Activated CD4-positive, alpha-beta memory T cell treated with anti-CD3 and anti-CD28 coated beads for 36 hours (primary cell): ENCODE measurements at regions not wholly inside any gene's neighbourhood (a gene's known extent, or its start where the extent isn't known, plus 50 kb on each side); places are given as distances from the start of the nearest gene placed in this dataset.

Experiments used
- CTCF ChIA-PET: fragments of 350-600 bp; sonication (Branson Sonifier 250); formaldehyde crosslinking; loops from one replicate; lab custom pipeline; 2021; ENCODE audit warnings: antibody characterized with exemption, inconsistent platforms; lab: Charles Lee
- POLR2A ChIA-PET: fragments of 350-600 bp; sonication (Branson Sonifier 250); formaldehyde crosslinking; loops from one replicate; lab custom pipeline; 2021; ENCODE audit warnings: antibody characterized with exemption; lab: Charles Lee
- DNase-seq: peaks from one replicate; pipeline ENCODE4 v3.0.0-alpha.2; 2020
- H3K27ac Mint-ChIP-seq: one replicate; pipeline ENCODE4 v1.8.0; 2021; ENCODE audit warnings: mixed read lengths
- H3K27me3 Mint-ChIP-seq: one replicate; pipeline ENCODE4 v1.8.0; 2021; ENCODE audit warnings: mixed read lengths
- H3K36me3 Mint-ChIP-seq: one replicate; pipeline ENCODE4 v1.8.0; 2021; ENCODE audit warnings: mixed read lengths
- H3K4me1 Mint-ChIP-seq: one replicate; pipeline ENCODE4 v1.8.0; 2021; ENCODE audit warnings: low read depth, mixed read lengths
- H3K4me3 Mint-ChIP-seq: one replicate; pipeline ENCODE4 v1.8.0; 2021; ENCODE audit warnings: mild to moderate bottlenecking, mixed read lengths
- H3K9me3 Mint-ChIP-seq: one replicate; pipeline ENCODE4 v1.8.0; 2021; ENCODE audit warnings: mixed read lengths
- intact Hi-C: fragments of 100-400 bp; cut with micrococcal nuclease; formaldehyde crosslinking; loops from one replicate; pipeline ENCODE4 v1.15.1; 2023

- H3K27me3 Mint-ChIP-seq, result no peaks in the 10 kb centered on the region
- intact Hi-C loops, result no loop called here
- POLR2A ChIA-PET, result no interaction called here
These were observed 413.8 kb downstream of the FBXO15 start for GRCh38 chr18:73733806-73734314.

GRCh38 chr18:73733376-73733775 lies 414.3 kb downstream of the FBXO15 start:
- Mint-ChIP-seq H3K36me3 (no peaks in the 10 kb centered on the region), H3K27ac (no peak overlapping the region), H3K9me3 (peaks cover 10% of the 10 kb centered on the region), H3K4me3 (no peak overlapping the region), H3K27me3 (no peaks in the 10 kb centered on the region), H3K4me1 (no peaks in the 10 kb centered on the region)
- DNase-seq, result no peak
- intact Hi-C loops, result no loop called here
- ChIA-PET CTCF (no interaction called here), POLR2A (no interaction called here)

More at GRCh38 chr18:73733806-73734314, 413.8 kb downstream of the FBXO15 start:
- Mint-ChIP-seq H3K27ac (no peak overlapping the region), H3K9me3 (peaks cover 10% of the 10 kb centered on the region), H3K4me1 (no peaks in the 10 kb centered on the region), H3K4me3 (no peak overlapping the region), H3K36me3 (no peaks in the 10 kb centered on the region)
- CTCF ChIA-PET, result no interaction called here
- DNase-seq, result no peak

- H3K4me1 Mint-ChIP-seq, result no peaks in the 10 kb centered on the region
- POLR2A ChIA-PET, result no interaction called here
- H3K36me3 Mint-ChIP-seq, result no peaks in the 10 kb centered on the region
- H3K27ac Mint-ChIP-seq, result no peak overlapping the region
- no peak overlapping the region for H3K4me3 Mint-ChIP-seq
- intact Hi-C loops, result no loop called here
- no peak for DNase-seq
- peaks cover 10% of the 10 kb centered on the region for H3K9me3 Mint-ChIP-seq
- H3K27me3 Mint-ChIP-seq, result no peaks in the 10 kb centered on the region
- CTCF ChIA-PET, result no interaction called here
These were observed 419.0 kb downstream of the FBXO15 start for GRCh38 chr18:73728657-73729056.

GRCh38 chr18:73724958-73725357 lies 422.7 kb downstream of the FBXO15 start:
- Mint-ChIP-seq H3K27ac (no peak overlapping the region), H3K4me1 (no peaks in the 10 kb centered on the region), H3K27me3 (no peaks in the 10 kb centered on the region), H3K9me3 (peaks cover 3% of the 10 kb centered on the region), H3K36me3 (no peaks in the 10 kb centered on the region), H3K4me3 (no peak overlapping the region)
- CTCF ChIA-PET, result no interaction called here
- POLR2A ChIA-PET, result no interaction called here
- no peak for DNase-seq
- intact Hi-C loops, result no loop called here

GRCh38 chr18:73719611-73720010 lies 428.0 kb downstream of the FBXO15 start:
- intact Hi-C loops, result no loop called here
- ChIA-PET CTCF (no interaction called here), POLR2A (no interaction called here)
- Mint-ChIP-seq H3K27ac (no peak overlapping the region), H3K4me3 (no peak overlapping the region), H3K27me3 (no peaks in the 10 kb centered on the region), H3K9me3 (peaks cover 6% of the 10 kb centered on the region), H3K4me1 (no peaks in the 10 kb centered on the region), H3K36me3 (no peaks in the 10 kb centered on the region)
- DNase-seq, result no peak

GRCh38 chr18:73717570-73717969 lies 430.1 kb downstream of the FBXO15 start:
- no peaks in the 10 kb centered on the region for H3K36me3 Mint-ChIP-seq
- H3K9me3 Mint-ChIP-seq, result peaks cover 16% of the 10 kb centered on the region
- DNase-seq, result no peak
- POLR2A ChIA-PET, result no interaction called here
- intact Hi-C loops, result no loop called here
- H3K4me3 Mint-ChIP-seq, result no peak overlapping the region
- CTCF ChIA-PET, result no interaction called here
- H3K4me1 Mint-ChIP-seq, result no peaks in the 10 kb centered on the region
- H3K27ac Mint-ChIP-seq, result no peak overlapping the region
- H3K27me3 Mint-ChIP-seq, result no peaks in the 10 kb centered on the region

- Mint-ChIP-seq H3K27ac (no peak overlapping the region), H3K9me3 (peaks cover 14% of the 10 kb centered on the region), H3K36me3 (no peaks in the 10 kb centered on the region), H3K4me1 (no peaks in the 10 kb centered on the region), H3K4me3 (no peak overlapping the region), H3K27me3 (no peaks in the 10 kb centered on the region)
- no peak for DNase-seq
- CTCF ChIA-PET, result no interaction called here
- POLR2A ChIA-PET, result no interaction called here
- intact Hi-C loops, result no loop called here
These were observed 432.4 kb downstream of the FBXO15 start for GRCh38 chr18:73715210-73715670.

GRCh38 chr18:73714466-73714865 lies 433.2 kb downstream of the FBXO15 start:
- peaks cover 14% of the 10 kb centered on the region for H3K9me3 Mint-ChIP-seq
- no peaks in the 10 kb centered on the region for H3K27me3 Mint-ChIP-seq
- no peak for DNase-seq
- H3K36me3 Mint-ChIP-seq, result no peaks in the 10 kb centered on the region
- no peak overlapping the region for H3K27ac Mint-ChIP-seq
- ChIA-PET POLR2A (no interaction called here), CTCF (no interaction called here)
- H3K4me3 Mint-ChIP-seq, result no peak overlapping the region
- intact Hi-C loops, result no loop called here
- H3K4me1 Mint-ChIP-seq, result no peaks in the 10 kb centered on the region

GRCh38 chr18:73711256-73711655 lies 436.4 kb downstream of the FBXO15 start:
- CTCF ChIA-PET, result no interaction called here
- no peak overlapping the region for H3K27ac Mint-ChIP-seq
- intact Hi-C loops, result no loop called here
- DNase-seq, result no peak
- POLR2A ChIA-PET, result no interaction called here
- no peak overlapping the region for H3K4me3 Mint-ChIP-seq
- H3K9me3 Mint-ChIP-seq, result peaks cover 21% of the 10 kb centered on the region
- no peaks in the 10 kb centered on the region for H3K4me1 Mint-ChIP-seq
- H3K27me3 Mint-ChIP-seq, result no peaks in the 10 kb centered on the region
- no peaks in the 10 kb centered on the region for H3K36me3 Mint-ChIP-seq

GRCh38 chr18:73708591-73708990 lies 439.0 kb downstream of the FBXO15 start:
- no peak overlapping the region for H3K4me3 Mint-ChIP-seq
- no peak overlapping the region for H3K27ac Mint-ChIP-seq
- H3K27me3 Mint-ChIP-seq, result no peaks in the 10 kb centered on the region
- POLR2A ChIA-PET, result no interaction called here
- intact Hi-C loops, result no loop called here
- no peaks in the 10 kb centered on the region for H3K4me1 Mint-ChIP-seq
- peaks cover 15% of the 10 kb centered on the region for H3K9me3 Mint-ChIP-seq
- CTCF ChIA-PET, result no interaction called here
- H3K36me3 Mint-ChIP-seq, result no peaks in the 10 kb centered on the region
- no peak for DNase-seq

GRCh38 chr18:73707035-73707434 lies 440.6 kb downstream of the FBXO15 start:
- ChIA-PET POLR2A (no interaction called here), CTCF (no interaction called here)
- no peaks in the 10 kb centered on the region for H3K36me3 Mint-ChIP-seq
- H3K4me1 Mint-ChIP-seq, result no peaks in the 10 kb centered on the region
- intact Hi-C loops, result no loop called here
- peaks cover 11% of the 10 kb centered on the region for H3K9me3 Mint-ChIP-seq
- no peaks in the 10 kb centered on the region for H3K27me3 Mint-ChIP-seq
- no peak overlapping the region for H3K27ac Mint-ChIP-seq
- DNase-seq, result no peak
- no peak overlapping the region for H3K4me3 Mint-ChIP-seq

- Mint-ChIP-seq H3K4me3 (no peak overlapping the region), H3K27me3 (no peaks in the 10 kb centered on the region), H3K36me3 (no peaks in the 10 kb centered on the region)
These were observed 450.3 kb downstream of the FBXO15 start for GRCh38 chr18:73697353-73697752.

GRCh38 chr18:73696698-73697097 lies 450.9 kb downstream of the FBXO15 start:
- ChIA-PET POLR2A (no interaction called here), CTCF (no interaction called here)
- Mint-ChIP-seq H3K9me3 (no peaks in the 10 kb centered on the region), H3K27me3 (no peaks in the 10 kb centered on the region), H3K4me1 (no peaks in the 10 kb centered on the region), H3K27ac (no peak overlapping the region), H3K36me3 (no peaks in the 10 kb centered on the region), H3K4me3 (no peak overlapping the region)
- DNase-seq, result no peak
- intact Hi-C loops, result no loop called here

More at GRCh38 chr18:73697353-73697752, 450.3 kb downstream of the FBXO15 start:
- Mint-ChIP-seq H3K9me3 (no peaks in the 10 kb centered on the region), H3K27ac (no peak overlapping the region), H3K4me1 (no peaks in the 10 kb centered on the region)
- CTCF ChIA-PET, result no interaction called here
- POLR2A ChIA-PET, result no interaction called here
- intact Hi-C loops, result no loop called here
- DNase-seq, result no peak
